ENCODE measurements at regions not wholly inside any gene's neighbourhood (a gene's known extent, or its start where the extent isn't known, plus 50 kb on each side); places are given as distances from the start of the nearest gene placed in this dataset.
A peak's percentile ranks its signal among the peaks of the same experiment; 100 is the strongest.

GRCh38 chr5:4911646-4912403 is 228.3 kb upstream of the ADAMTS16 start:
- DNase-seq, result no peak
- TF ChIP-seq, protein P1, sequence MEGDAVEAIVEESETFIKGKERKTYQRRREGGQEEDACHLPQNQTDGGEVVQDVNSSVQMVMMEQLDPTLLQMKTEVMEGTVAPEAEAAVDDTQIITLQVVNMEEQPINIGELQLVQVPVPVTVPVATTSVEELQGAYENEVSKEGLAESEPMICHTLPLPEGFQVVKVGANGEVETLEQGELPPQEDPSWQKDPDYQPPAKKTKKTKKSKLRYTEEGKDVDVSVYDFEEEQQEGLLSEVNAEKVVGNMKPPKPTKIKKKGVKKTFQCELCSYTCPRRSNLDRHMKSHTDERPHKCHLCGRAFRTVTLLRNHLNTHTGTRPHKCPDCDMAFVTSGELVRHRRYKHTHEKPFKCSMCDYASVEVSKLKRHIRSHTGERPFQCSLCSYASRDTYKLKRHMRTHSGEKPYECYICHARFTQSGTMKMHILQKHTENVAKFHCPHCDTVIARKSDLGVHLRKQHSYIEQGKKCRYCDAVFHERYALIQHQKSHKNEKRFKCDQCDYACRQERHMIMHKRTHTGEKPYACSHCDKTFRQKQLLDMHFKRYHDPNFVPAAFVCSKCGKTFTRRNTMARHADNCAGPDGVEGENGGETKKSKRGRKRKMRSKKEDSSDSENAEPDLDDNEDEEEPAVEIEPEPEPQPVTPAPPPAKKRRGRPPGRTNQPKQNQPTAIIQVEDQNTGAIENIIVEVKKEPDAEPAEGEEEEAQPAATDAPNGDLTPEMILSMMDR (IDR thresholded peaks at IDR 0.05), result no peak

DNA sequence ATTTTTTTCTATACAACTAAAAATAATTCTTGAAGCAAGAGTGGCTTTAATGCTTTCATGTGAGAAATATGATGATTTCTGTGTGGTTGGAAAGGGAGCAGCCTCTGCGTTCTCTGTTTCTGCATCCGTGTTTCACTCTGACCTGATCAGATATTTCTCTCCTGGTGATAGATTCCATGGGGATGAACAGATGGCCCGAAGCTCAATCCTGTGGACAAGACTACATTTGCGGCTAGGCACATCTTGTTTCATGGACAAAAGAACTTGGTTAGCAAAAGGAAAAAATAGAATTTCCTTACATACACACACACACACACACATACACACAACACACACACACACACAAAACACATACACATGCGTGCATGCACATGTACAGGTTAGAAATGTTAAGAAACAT is 218.2 kb upstream of the ADAMTS16 start:
- no peak for DNase-seq
- TF ChIP-seq, protein P1 (IDR thresholded peaks at IDR 0.05), result no peak
- Mint-ChIP-seq H3K4me1 (ENCODE audit: low read depth) (peaks cover 7% of the 10 kb centered on the region), H3K27me3 (ENCODE audit: insufficient read depth) (peaks cover 5% of the 10 kb centered on the region), H3K27ac (no peak overlapping the region), H3K9me3 (no peaks in the 10 kb centered on the region), H3K36me3 (ENCODE audit: low read depth) (no peaks in the 10 kb centered on the region), H3K4me3 (no peak overlapping the region)

More at GRCh38 chr5:4911646-4912403, 228.3 kb upstream of the ADAMTS16 start:
- Mint-ChIP-seq H3K36me3 (ENCODE audit: low read depth) (no peaks in the 10 kb centered on the region), H3K9me3 (no peaks in the 10 kb centered on the region; the same call in 1 of the 2 replicates), H3K4me3 (no peak overlapping the region), H3K27ac (no peak overlapping the region), H3K27me3 (ENCODE audit: insufficient read depth) (peaks cover 4% of the 10 kb centered on the region; the same call in 1 of the 2 replicates), H3K4me1 (ENCODE audit: low read depth) (no peaks in the 10 kb centered on the region)

DNA sequence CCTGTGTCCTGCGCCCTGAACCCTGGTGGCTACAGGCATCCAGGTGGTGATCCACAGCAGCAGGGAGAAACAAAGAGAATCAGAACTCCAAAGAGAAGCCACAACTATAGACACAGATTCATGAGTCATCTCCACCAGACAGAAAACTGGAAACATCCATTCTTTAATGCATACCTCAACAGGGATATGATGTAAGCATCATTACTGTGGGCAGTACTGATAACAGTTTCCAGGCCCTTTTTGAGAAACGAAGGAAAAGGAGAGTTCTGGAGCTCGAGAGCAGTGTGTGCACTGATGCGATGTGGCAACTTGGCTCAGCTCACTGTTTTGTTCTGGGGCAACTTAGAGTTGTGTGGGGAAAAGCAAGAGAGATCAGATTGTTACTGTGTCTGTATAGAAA is 215.6 kb upstream of the ADAMTS16 start:
- peaks cover 10% of the 10 kb centered on the region for H3K27me3 Mint-ChIP-seq (ENCODE audit: insufficient read depth)
- TF ChIP-seq, protein P1 (IDR thresholded peaks at IDR 0.05), result no peak
- peaks cover 7% of the 10 kb centered on the region for H3K4me1 Mint-ChIP-seq (ENCODE audit: low read depth)
- no peaks in the 10 kb centered on the region for H3K36me3 Mint-ChIP-seq (ENCODE audit: low read depth)
- no peak overlapping the region for H3K4me3 Mint-ChIP-seq
- no peak overlapping the region for H3K27ac Mint-ChIP-seq
- H3K9me3 Mint-ChIP-seq, result no peaks in the 10 kb centered on the region; the same call in 1 of the 2 replicates
- DNase-seq, result peak; percentile 30

GRCh38 chr5:4927097-4927496 is 213.0 kb upstream of the ADAMTS16 start:
- Mint-ChIP-seq H3K4me1 (ENCODE audit: low read depth) (peaks cover 7% of the 10 kb centered on the region), H3K27ac (no peak overlapping the region), H3K27me3 (ENCODE audit: insufficient read depth) (peaks cover 10% of the 10 kb centered on the region), H3K4me3 (no peak overlapping the region), H3K36me3 (ENCODE audit: low read depth) (no peaks in the 10 kb centered on the region), H3K9me3 (no peaks in the 10 kb centered on the region; the same call in 1 of the 2 replicates)
- DNase-seq, result no peak
- TF ChIP-seq, protein P1 (IDR thresholded peaks at IDR 0.05), result no peak

DNA sequence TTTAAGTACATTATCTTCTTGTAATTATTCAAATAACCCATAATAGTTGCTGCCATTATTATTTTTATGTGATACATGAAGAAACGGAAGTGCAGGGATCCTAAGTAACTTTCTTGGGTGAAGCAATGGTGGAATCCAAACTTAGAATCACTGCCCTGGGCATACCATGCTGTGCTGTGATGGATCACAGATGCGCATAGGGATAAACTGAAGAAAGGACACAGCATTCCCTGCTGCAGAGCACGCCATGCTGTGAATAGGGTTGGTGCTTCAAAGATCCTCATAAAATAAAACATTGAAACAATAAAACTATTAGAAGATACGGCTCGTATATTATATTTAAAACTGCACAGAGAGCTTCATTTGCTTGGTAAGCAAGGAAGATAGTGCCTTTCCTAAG is 211.7 kb upstream of the ADAMTS16 start:
- no peak for DNase-seq

More for the DNA sequence above, 211.7 kb upstream of the ADAMTS16 start:
- Mint-ChIP-seq H3K4me3 (no peak overlapping the region), H3K27ac (no peak overlapping the region), H3K4me1 (ENCODE audit: low read depth) (peaks cover 7% of the 10 kb centered on the region), H3K36me3 (ENCODE audit: low read depth) (no peaks in the 10 kb centered on the region), H3K9me3 (no peaks in the 10 kb centered on the region; the same call in 1 of the 2 replicates), H3K27me3 (ENCODE audit: insufficient read depth) (peaks cover 8% of the 10 kb centered on the region)
- TF ChIP-seq, protein P1 (IDR thresholded peaks at IDR 0.05), result no peak
